ENCODE measurements at regions not wholly inside any gene's neighbourhood (a gene's known extent, or its start where the extent isn't known, plus 50 kb on each side); places are given as distances from the start of the nearest gene placed in this dataset.
"Not testable (repeated sequence)": the region's sequence is repeated elsewhere in the genome, so short reads cannot be mapped to it uniquely, and the experiment has no call there.

- H3K27me3 ChIP-seq (ENCODE audit: control insufficient read depth, insufficient read depth, low read length); H3K9me3 ChIP-seq (replicated peaks; ENCODE audit: low read length); H3K4me1 ChIP-seq (ENCODE audit: control insufficient read depth, insufficient read depth, low read length); H3K4me2 ChIP-seq (ENCODE audit: low read length); H3K9ac ChIP-seq (ENCODE audit: low read depth, low read length); H3K4me3 ChIP-seq (ENCODE audit: low read length); H3K36me3 ChIP-seq (ENCODE audit: insufficient read depth, low read length): not testable (repeated sequence)
Observed at GRCh38 chr11:69952229-69952975, 125.7 kb upstream of the ANO1 start.

GRCh38 chr11:69953356-69953755 is 124.8 kb upstream of the ANO1 start:
- Histone ChIP-seq H3K9me3 (replicated peaks; ENCODE audit: low read length) (no peaks in the 10 kb centered on the region), H3K27me3 (ENCODE audit: control insufficient read depth, insufficient read depth, low read length) (peaks cover 13% of the 10 kb centered on the region), H3K36me3 (ENCODE audit: insufficient read depth, low read length) (no peaks in the 10 kb centered on the region), H3K9ac (ENCODE audit: low read depth, low read length) (no peak overlapping the region), H3K4me1 (ENCODE audit: control insufficient read depth, insufficient read depth, low read length) (no peaks in the 10 kb centered on the region), H3K4me2 (ENCODE audit: low read length) (no peak overlapping the region), H3K4me3 (ENCODE audit: low read length) (no peak overlapping the region)

- Histone ChIP-seq H3K4me3 (ENCODE audit: low read length) (no peak overlapping the region), H3K36me3 (ENCODE audit: insufficient read depth, low read length) (no peaks in the 10 kb centered on the region), H3K27me3 (ENCODE audit: control insufficient read depth, insufficient read depth, low read length) (peaks cover 16% of the 10 kb centered on the region), H3K4me1 (ENCODE audit: control insufficient read depth, insufficient read depth, low read length) (no peaks in the 10 kb centered on the region), H3K9me3 (replicated peaks; ENCODE audit: low read length) (peaks cover 2% of the 10 kb centered on the region), H3K4me2 (ENCODE audit: low read length) (no peak overlapping the region), H3K9ac (ENCODE audit: low read depth, low read length) (no peak overlapping the region)
Observed at GRCh38 chr11:69954756-69955155, 123.4 kb upstream of the ANO1 start.

GRCh38 chr11:69956669-69957190 is 121.4 kb upstream of the ANO1 start:
- Histone ChIP-seq H3K4me2 (ENCODE audit: low read length) (no peak overlapping the region), H3K9ac (ENCODE audit: low read depth, low read length) (no peak overlapping the region), H3K4me3 (ENCODE audit: low read length) (no peak overlapping the region), H3K36me3 (ENCODE audit: insufficient read depth, low read length) (no peaks in the 10 kb centered on the region), H3K27me3 (ENCODE audit: control insufficient read depth, insufficient read depth, low read length) (peaks cover 16% of the 10 kb centered on the region), H3K9me3 (replicated peaks; ENCODE audit: low read length) (peaks cover 2% of the 10 kb centered on the region), H3K4me1 (ENCODE audit: control insufficient read depth, insufficient read depth, low read length) (no peaks in the 10 kb centered on the region)

GRCh38 chr11:69957849-69958248 is 120.3 kb upstream of the ANO1 start:
- H3K36me3 ChIP-seq (ENCODE audit: insufficient read depth, low read length) = no peaks in the 10 kb centered on the region
- no peak overlapping the region for H3K9ac ChIP-seq (ENCODE audit: low read depth, low read length)
- H3K4me2 ChIP-seq (ENCODE audit: low read length) = no peak overlapping the region
- no peak overlapping the region for H3K4me3 ChIP-seq (ENCODE audit: low read length)
- H3K9me3 ChIP-seq (replicated peaks; ENCODE audit: low read length) = peaks cover 2% of the 10 kb centered on the region
- H3K27me3 ChIP-seq (ENCODE audit: control insufficient read depth, insufficient read depth, low read length) = peaks cover 16% of the 10 kb centered on the region
- H3K4me1 ChIP-seq (ENCODE audit: control insufficient read depth, insufficient read depth, low read length) = no peaks in the 10 kb centered on the region

- Histone ChIP-seq H3K4me3 (ENCODE audit: low read length) (no peak overlapping the region), H3K9ac (ENCODE audit: low read depth, low read length) (no peak overlapping the region), H3K4me2 (ENCODE audit: low read length) (no peak overlapping the region), H3K4me1 (ENCODE audit: control insufficient read depth, insufficient read depth, low read length) (no peaks in the 10 kb centered on the region), H3K9me3 (replicated peaks; ENCODE audit: low read length) (peaks cover 2% of the 10 kb centered on the region), H3K36me3 (ENCODE audit: insufficient read depth, low read length) (no peaks in the 10 kb centered on the region), H3K27me3 (ENCODE audit: control insufficient read depth, insufficient read depth, low read length) (peaks cover 13% of the 10 kb centered on the region)
Observed at GRCh38 chr11:69958308-69958707, 119.8 kb upstream of the ANO1 start.

- H3K9me3 ChIP-seq (replicated peaks; ENCODE audit: low read length) = peaks cover 2% of the 10 kb centered on the region
- no peak overlapping the region for H3K4me2 ChIP-seq (ENCODE audit: low read length)
- H3K4me3 ChIP-seq (ENCODE audit: low read length) = no peak overlapping the region
- no peaks in the 10 kb centered on the region for H3K4me1 ChIP-seq (ENCODE audit: control insufficient read depth, insufficient read depth, low read length)
- no peaks in the 10 kb centered on the region for H3K36me3 ChIP-seq (ENCODE audit: insufficient read depth, low read length)
- peaks cover 13% of the 10 kb centered on the region for H3K27me3 ChIP-seq (ENCODE audit: control insufficient read depth, insufficient read depth, low read length)
- H3K9ac ChIP-seq (ENCODE audit: low read depth, low read length) = no peak overlapping the region
Observed at GRCh38 chr11:69959461-69959860, 118.7 kb upstream of the ANO1 start.

GRCh38 chr11:69961738-69962137 is 116.4 kb upstream of the ANO1 start:
- H3K4me1 ChIP-seq (ENCODE audit: control insufficient read depth, insufficient read depth, low read length) = no peaks in the 10 kb centered on the region
- no peak overlapping the region for H3K9ac ChIP-seq (ENCODE audit: low read depth, low read length)
- peaks cover 2% of the 10 kb centered on the region for H3K9me3 ChIP-seq (replicated peaks; ENCODE audit: low read length)
- H3K36me3 ChIP-seq (ENCODE audit: insufficient read depth, low read length) = no peaks in the 10 kb centered on the region
- H3K4me3 ChIP-seq (ENCODE audit: low read length) = no peak overlapping the region
- H3K27me3 ChIP-seq (ENCODE audit: control insufficient read depth, insufficient read depth, low read length) = peaks cover 11% of the 10 kb centered on the region
- H3K4me2 ChIP-seq (ENCODE audit: low read length) = no peak overlapping the region

- Histone ChIP-seq H3K4me2 (ENCODE audit: low read length) (no peak overlapping the region), H3K4me3 (ENCODE audit: low read length) (no peak overlapping the region), H3K27me3 (ENCODE audit: control insufficient read depth, insufficient read depth, low read length) (peaks cover 11% of the 10 kb centered on the region), H3K4me1 (ENCODE audit: control insufficient read depth, insufficient read depth, low read length) (no peaks in the 10 kb centered on the region), H3K9ac (ENCODE audit: low read depth, low read length) (no peak overlapping the region), H3K9me3 (replicated peaks; ENCODE audit: low read length) (peaks cover 2% of the 10 kb centered on the region), H3K36me3 (ENCODE audit: insufficient read depth, low read length) (no peaks in the 10 kb centered on the region)
Observed at GRCh38 chr11:69962152-69962551, 116.0 kb upstream of the ANO1 start.

GRCh38 chr11:69963533-69964246 is 114.4 kb upstream of the ANO1 start:
- Histone ChIP-seq H3K4me3 (ENCODE audit: low read length) (no peak overlapping the region), H3K9ac (ENCODE audit: low read depth, low read length) (no peak overlapping the region), H3K9me3 (replicated peaks; ENCODE audit: low read length) (peaks cover 1% of the 10 kb centered on the region), H3K36me3 (ENCODE audit: insufficient read depth, low read length) (no peaks in the 10 kb centered on the region), H3K4me2 (ENCODE audit: low read length) (no peak overlapping the region), H3K27me3 (ENCODE audit: control insufficient read depth, insufficient read depth, low read length) (peaks cover 5% of the 10 kb centered on the region), H3K4me1 (ENCODE audit: control insufficient read depth, insufficient read depth, low read length) (no peaks in the 10 kb centered on the region)

- Histone ChIP-seq H3K4me1 (ENCODE audit: control insufficient read depth, insufficient read depth, low read length) (no peaks in the 10 kb centered on the region), H3K27me3 (ENCODE audit: control insufficient read depth, insufficient read depth, low read length) (peaks cover 10% of the 10 kb centered on the region), H3K36me3 (ENCODE audit: insufficient read depth, low read length) (no peaks in the 10 kb centered on the region), H3K4me2 (ENCODE audit: low read length) (no peak overlapping the region), H3K9ac (ENCODE audit: low read depth, low read length) (no peak overlapping the region), H3K4me3 (ENCODE audit: low read length) (no peak overlapping the region), H3K9me3 (replicated peaks; ENCODE audit: low read length) (no peaks in the 10 kb centered on the region)
Observed at GRCh38 chr11:69964247-69964643, 113.9 kb upstream of the ANO1 start.

All from skeletal muscle satellite cell (primary cell).